ENCODE measurements at regions not wholly inside any gene's neighbourhood (a gene's known extent, or its start where the extent isn't known, plus 50 kb on each side); places are given as distances from the start of the nearest gene placed in this dataset.
A peak's percentile ranks its signal among the peaks of the same experiment; 100 is the strongest.

DNA sequence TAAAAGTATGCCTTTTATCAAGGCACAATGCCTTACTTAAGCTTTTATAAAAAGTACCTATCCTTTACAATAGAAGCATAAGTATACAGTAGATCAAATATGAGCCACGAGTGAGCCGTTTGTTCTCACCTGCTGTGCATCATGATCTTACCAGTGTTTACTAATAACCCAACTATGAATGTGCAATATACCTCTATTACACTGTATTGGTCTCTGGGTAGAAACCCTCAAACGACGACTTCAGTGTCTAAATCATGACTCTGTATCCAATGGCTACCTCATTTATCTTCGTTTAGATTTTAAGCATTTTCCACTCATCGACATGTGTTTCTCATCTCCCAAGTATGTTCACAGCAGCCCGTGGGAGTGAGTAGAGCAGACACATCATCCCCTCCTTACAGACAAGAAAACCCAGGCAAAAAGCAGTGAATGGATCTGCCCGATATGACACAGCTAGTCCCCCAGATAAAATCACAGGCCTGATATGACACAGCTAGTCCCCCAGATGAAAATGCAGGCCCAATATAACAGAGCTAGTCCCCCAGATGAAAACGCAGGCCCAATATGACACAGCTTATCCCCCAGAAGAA lies 279.8 kb downstream of the TNS1 start:
- TF ChIP-seq, protein P1, sequence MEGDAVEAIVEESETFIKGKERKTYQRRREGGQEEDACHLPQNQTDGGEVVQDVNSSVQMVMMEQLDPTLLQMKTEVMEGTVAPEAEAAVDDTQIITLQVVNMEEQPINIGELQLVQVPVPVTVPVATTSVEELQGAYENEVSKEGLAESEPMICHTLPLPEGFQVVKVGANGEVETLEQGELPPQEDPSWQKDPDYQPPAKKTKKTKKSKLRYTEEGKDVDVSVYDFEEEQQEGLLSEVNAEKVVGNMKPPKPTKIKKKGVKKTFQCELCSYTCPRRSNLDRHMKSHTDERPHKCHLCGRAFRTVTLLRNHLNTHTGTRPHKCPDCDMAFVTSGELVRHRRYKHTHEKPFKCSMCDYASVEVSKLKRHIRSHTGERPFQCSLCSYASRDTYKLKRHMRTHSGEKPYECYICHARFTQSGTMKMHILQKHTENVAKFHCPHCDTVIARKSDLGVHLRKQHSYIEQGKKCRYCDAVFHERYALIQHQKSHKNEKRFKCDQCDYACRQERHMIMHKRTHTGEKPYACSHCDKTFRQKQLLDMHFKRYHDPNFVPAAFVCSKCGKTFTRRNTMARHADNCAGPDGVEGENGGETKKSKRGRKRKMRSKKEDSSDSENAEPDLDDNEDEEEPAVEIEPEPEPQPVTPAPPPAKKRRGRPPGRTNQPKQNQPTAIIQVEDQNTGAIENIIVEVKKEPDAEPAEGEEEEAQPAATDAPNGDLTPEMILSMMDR (IDR thresholded peaks at IDR 0.05): no peak

DNA sequence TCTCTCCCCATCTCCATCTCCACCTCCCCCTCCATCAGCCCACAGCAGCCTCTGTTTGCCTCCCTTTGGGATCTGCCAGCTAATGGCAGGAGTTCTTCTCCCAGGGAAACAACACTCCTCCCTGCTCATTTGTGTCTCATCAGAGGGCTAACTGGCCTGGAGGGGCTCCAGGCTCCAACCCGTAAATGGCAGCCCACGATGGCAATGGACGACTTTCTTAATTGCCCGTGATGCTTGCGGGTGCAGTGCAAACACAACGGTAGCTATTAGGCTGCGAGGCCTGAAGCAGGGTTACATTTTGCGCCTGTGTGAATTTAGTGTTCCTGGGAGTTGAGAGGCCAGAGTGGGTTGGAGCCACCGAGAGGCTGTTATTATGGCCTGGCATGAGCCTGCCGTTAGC lies 285.1 kb downstream of the TNS1 start:
- TF ChIP-seq, protein P1 (IDR thresholded peaks at IDR 0.05): no peak

DNA sequence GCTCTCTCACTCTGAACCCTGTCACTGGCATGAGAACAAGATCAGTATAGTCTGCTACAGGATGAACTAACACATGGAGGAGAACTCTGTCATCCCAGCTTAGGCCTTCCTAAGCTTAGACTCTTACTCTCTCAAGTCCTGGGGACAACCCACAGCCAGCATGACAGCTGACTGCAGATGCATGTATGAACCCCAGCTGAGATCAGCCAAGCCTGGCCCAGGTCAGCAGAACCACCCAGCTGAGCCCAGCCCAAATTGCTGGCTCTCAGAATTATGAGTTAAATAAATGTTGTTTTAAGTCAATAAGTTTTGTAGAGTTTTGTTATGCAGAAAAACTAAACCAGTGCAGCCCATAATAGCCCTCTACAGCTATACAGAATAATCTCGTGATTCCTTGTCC lies 287.3 kb downstream of the TNS1 start:
- TF ChIP-seq, protein P1 (IDR thresholded peaks at IDR 0.05): no peak

DNA sequence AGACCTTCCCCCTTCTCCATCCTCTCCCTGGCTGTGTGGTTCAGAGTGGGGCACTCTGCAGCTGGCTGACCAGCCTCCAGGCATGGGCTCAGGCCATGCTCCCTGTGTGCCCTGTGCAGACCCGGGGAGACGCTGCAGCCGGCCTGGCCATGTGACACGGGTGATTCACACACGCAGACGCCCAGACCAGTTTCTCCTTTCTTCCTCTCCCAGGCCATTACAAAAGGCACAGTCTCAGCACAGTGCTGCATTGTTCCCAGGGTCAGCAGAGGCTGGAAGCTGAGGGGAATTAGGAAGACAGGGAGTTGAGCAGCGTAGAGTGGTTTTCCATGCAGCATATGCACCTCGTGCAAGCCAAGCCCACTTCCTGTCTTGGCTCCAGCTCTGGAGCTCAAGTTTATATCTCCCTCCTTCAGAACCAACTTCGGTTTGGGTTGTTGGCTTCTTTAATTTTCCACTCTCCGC lies 288.5 kb downstream of the TNS1 start:
- TF ChIP-seq, protein P1 (IDR thresholded peaks at IDR 0.05): no peak

DNA sequence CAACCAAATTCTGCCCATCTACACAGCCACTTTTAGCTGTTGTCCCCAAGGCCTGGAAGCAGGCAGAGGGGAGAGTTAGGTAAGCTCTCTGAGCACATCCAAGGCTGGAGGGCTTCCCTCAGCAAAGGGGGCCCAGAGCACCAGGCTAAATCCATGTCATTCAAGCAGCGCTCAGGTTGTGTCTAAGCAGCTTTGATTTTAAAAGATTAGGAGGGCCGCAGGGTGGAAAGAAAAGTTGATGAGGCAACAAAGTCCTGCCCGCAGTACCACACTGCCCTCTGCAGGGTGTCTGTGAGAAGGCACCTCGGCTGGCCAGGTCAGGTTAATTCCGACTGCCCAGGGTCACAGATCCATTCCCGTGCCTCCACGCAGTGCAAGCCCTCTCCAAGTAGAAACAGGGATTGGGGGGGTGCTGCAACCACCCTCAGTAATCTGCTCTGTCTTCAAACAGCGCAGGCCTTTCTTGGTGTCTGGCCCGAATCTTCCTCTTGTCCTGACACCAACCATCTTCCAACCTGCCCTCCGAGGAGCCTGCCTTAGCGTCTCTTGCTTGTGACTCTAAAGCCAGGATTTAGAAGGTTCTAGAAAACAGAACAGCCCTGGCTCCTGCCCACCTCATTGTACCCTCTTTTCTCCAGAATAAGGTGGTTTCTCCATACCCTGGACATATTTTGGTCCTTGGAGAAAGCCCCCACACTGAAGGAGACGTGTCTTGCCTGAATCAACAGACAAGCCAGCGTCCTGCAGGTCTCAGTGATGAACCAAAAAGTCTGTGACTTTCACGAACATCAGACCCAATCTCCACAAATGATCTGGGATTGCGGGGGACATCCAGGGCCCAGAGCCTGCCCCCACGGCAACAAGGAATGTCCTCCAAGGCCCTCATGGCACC lies 289.2 kb downstream of the TNS1 start:
- TF ChIP-seq, protein P1 (IDR thresholded peaks at IDR 0.05): peak; percentile 83

DNA sequence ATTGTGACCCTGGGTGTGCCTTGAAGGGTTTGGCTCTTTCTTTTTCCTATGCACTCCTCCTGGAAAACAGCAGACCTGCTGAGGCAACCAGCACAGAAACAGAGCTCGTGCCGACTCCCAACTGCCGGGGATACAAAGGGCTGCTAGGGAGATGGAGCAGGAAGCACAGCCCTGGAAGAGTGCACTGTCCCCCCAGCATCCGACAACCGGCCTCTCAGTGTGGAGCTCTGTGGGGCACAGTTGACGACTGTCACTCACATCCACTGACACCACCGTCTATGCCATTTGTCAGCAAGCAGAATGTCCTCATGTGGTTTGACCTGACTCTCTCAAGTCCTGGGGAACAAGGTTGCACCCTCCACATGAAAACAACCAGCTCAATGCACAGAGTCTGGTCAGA lies 290.4 kb downstream of the TNS1 start:
- TF ChIP-seq, protein P1 (IDR thresholded peaks at IDR 0.05): no peak

DNA sequence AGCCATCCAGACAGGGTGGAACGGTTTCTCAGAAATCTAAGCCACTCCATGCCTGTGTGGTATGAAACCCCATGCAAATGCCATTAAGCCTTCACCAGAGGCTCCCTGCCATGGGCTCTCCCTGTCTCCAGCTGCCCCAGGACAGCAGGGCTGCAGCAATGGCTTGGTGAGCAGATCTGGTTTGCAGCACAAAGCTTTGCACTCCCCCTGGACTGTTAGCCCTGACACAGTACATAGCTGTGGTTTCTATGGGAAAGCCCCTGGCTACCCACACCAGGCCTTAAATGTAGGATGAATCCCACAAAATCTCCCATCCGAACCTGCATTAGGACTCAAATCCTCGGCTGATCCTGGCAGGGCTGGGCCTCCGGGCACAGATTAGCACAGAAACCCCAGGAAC lies 291.6 kb downstream of the TNS1 start:
- TF ChIP-seq, protein P1 (IDR thresholded peaks at IDR 0.05): no peak
